RKO (cell line): ENCODE measurements at regions not wholly inside any gene's neighbourhood (a gene's known extent, or its start where the extent isn't known, plus 50 kb on each side); places are given as distances from the start of the nearest gene placed in this dataset.

ENCODE experiments used
- DNase-seq: peaks from one replicate; pipeline ENCODE4 v3.0.0-alpha.2; 2016; ENCODE audit warnings: low spot score

GRCh38 chr14:55500219-55500701, 59.8 kb upstream of the TBPL2 start:
- DNase-seq = no peak

GRCh38 chr14:55500708-55501107, 60.3 kb upstream of the TBPL2 start:
- DNase-seq = no peak

- no peak for DNase-seq
These were observed 62.4 kb upstream of the TBPL2 start for GRCh38 chr14:55502746-55503284.

GRCh38 chr14:55505846-55506245, 65.4 kb upstream of the TBPL2 start:
- no peak for DNase-seq

- DNase-seq = no peak
These were observed 68.3 kb upstream of the TBPL2 start for GRCh38 chr14:55508676-55509075.

- no peak for DNase-seq
These were observed 67.6 kb upstream of the KTN1 start for GRCh38 chr14:55512421-55512820.

- DNase-seq = no peak
These were observed 66.5 kb upstream of the KTN1 start for GRCh38 chr14:55513491-55513890.

- peak; percentile 19 for DNase-seq
These were observed 65.1 kb upstream of the KTN1 start for GRCh38 chr14:55514819-55515490.

- no peak for DNase-seq
These were observed 63.2 kb upstream of the KTN1 start for GRCh38 chr14:55516776-55517175.

- DNase-seq = no peak
These were observed 61.6 kb upstream of the KTN1 start for GRCh38 chr14:55518391-55518790.

GRCh38 chr14:55519473-55520080, 60.4 kb upstream of the KTN1 start:
- no peak for DNase-seq

- no peak for DNase-seq
These were observed 56.7 kb upstream of the KTN1 start for GRCh38 chr14:55523321-55523720.
